Activated naive CD4-positive, alpha-beta T cell treated with anti-CD3 and anti-CD28 coated beads, Interleukin-2, amount 10 ng/mL, durations not matched to agents 7 days and 5 days (primary cell): ENCODE measurements at regions not wholly inside any gene's neighbourhood (a gene's known extent, or its start where the extent isn't known, plus 50 kb on each side); places are given as distances from the start of the nearest gene placed in this dataset.

Experiments
- CTCF ChIA-PET: fragments of 350-600 bp; sonication (Branson Sonifier 250); formaldehyde crosslinking; loops from one replicate; lab custom pipeline; 2021; ENCODE audit warnings: antibody characterized with exemption; lab: Charles Lee
- DNase-seq: peaks from one replicate; pipeline ENCODE4 v3.0.0-alpha.2; 2020
- H3K27ac Mint-ChIP-seq: one replicate; pipeline ENCODE4 v1.8.0; 2021; ENCODE audit warnings: mild to moderate bottlenecking, moderate library complexity, mixed read lengths
- H3K27me3 Mint-ChIP-seq: one replicate; pipeline ENCODE4 v1.8.0; 2021; ENCODE audit warnings: mild to moderate bottlenecking, mixed read lengths
- H3K36me3 Mint-ChIP-seq: one replicate; pipeline ENCODE4 v1.8.0; 2021; ENCODE audit warnings: mixed read lengths
- H3K4me1 Mint-ChIP-seq: one replicate; pipeline ENCODE4 v1.8.0; 2021; ENCODE audit warnings: mixed read lengths
- H3K4me3 Mint-ChIP-seq: one replicate; pipeline ENCODE4 v1.8.0; 2021; ENCODE audit warnings: mild to moderate bottlenecking, moderate library complexity, mixed read lengths
- H3K9me3 Mint-ChIP-seq: one replicate; pipeline ENCODE4 v1.8.0; 2021; ENCODE audit warnings: mixed read lengths

- Mint-ChIP-seq H3K4me1 (no peaks in the 10 kb centered on the region), H3K4me3 (no peak overlapping the region), H3K9me3 (no peaks in the 10 kb centered on the region), H3K36me3 (no peaks in the 10 kb centered on the region), H3K27me3 (no peaks in the 10 kb centered on the region), H3K27ac (no peak overlapping the region)
- CTCF ChIA-PET: no interaction called here
- no peak for DNase-seq
Observed at GRCh38 chr16:55042556-55043432, 112.1 kb downstream of the IRX5 start.

- no peaks in the 10 kb centered on the region for H3K27me3 Mint-ChIP-seq
- no peak overlapping the region for H3K4me3 Mint-ChIP-seq
Observed at GRCh38 chr16:55043499-55043898, 112.8 kb downstream of the IRX5 start.

GRCh38 chr16:55044201-55044975 is 113.7 kb downstream of the IRX5 start:
- no peaks in the 10 kb centered on the region for H3K4me1 Mint-ChIP-seq
- no peak for DNase-seq
- no peaks in the 10 kb centered on the region for H3K9me3 Mint-ChIP-seq
- H3K27me3 Mint-ChIP-seq: no peaks in the 10 kb centered on the region
- no peaks in the 10 kb centered on the region for H3K36me3 Mint-ChIP-seq
- H3K27ac Mint-ChIP-seq: no peak overlapping the region
- H3K4me3 Mint-ChIP-seq: no peak overlapping the region
- CTCF ChIA-PET: no interaction called here

More at GRCh38 chr16:55043499-55043898, 112.8 kb downstream of the IRX5 start:
- CTCF ChIA-PET: no interaction called here
- Mint-ChIP-seq H3K9me3 (no peaks in the 10 kb centered on the region), H3K4me1 (no peaks in the 10 kb centered on the region), H3K27ac (no peak overlapping the region), H3K36me3 (no peaks in the 10 kb centered on the region)
- DNase-seq: no peak

GRCh38 chr16:55045329-55045728 is 114.7 kb downstream of the IRX5 start:
- CTCF ChIA-PET: no interaction called here
- Mint-ChIP-seq H3K4me1 (no peaks in the 10 kb centered on the region), H3K9me3 (no peaks in the 10 kb centered on the region), H3K27me3 (no peaks in the 10 kb centered on the region), H3K36me3 (no peaks in the 10 kb centered on the region), H3K4me3 (no peak overlapping the region), H3K27ac (no peak overlapping the region)
- DNase-seq: no peak

GRCh38 chr16:55045756-55046460 is 115.2 kb downstream of the IRX5 start:
- CTCF ChIA-PET: no interaction called here
- Mint-ChIP-seq H3K27me3 (no peaks in the 10 kb centered on the region), H3K36me3 (no peaks in the 10 kb centered on the region), H3K27ac (no peak overlapping the region), H3K4me3 (no peak overlapping the region), H3K4me1 (no peaks in the 10 kb centered on the region), H3K9me3 (no peaks in the 10 kb centered on the region)
- no peak for DNase-seq

GRCh38 chr16:55046513-55046912 is 115.8 kb downstream of the IRX5 start:
- Mint-ChIP-seq H3K36me3 (no peaks in the 10 kb centered on the region), H3K27me3 (no peaks in the 10 kb centered on the region), H3K9me3 (no peaks in the 10 kb centered on the region), H3K4me1 (no peaks in the 10 kb centered on the region), H3K27ac (no peak overlapping the region), H3K4me3 (no peak overlapping the region)
- CTCF ChIA-PET: no interaction called here
- no peak for DNase-seq

- no peak overlapping the region for H3K4me3 Mint-ChIP-seq
- DNase-seq: no peak
- H3K27ac Mint-ChIP-seq: no peak overlapping the region
- no peaks in the 10 kb centered on the region for H3K4me1 Mint-ChIP-seq
- no peaks in the 10 kb centered on the region for H3K27me3 Mint-ChIP-seq
- H3K9me3 Mint-ChIP-seq: no peaks in the 10 kb centered on the region
- no peaks in the 10 kb centered on the region for H3K36me3 Mint-ChIP-seq
- CTCF ChIA-PET: no interaction called here
Observed at GRCh38 chr16:55046916-55047315, 116.3 kb downstream of the IRX5 start.

- no peaks in the 10 kb centered on the region for H3K9me3 Mint-ChIP-seq
- no peaks in the 10 kb centered on the region for H3K4me1 Mint-ChIP-seq
- no peak for DNase-seq
- no peaks in the 10 kb centered on the region for H3K27me3 Mint-ChIP-seq
- CTCF ChIA-PET: no interaction called here
- H3K27ac Mint-ChIP-seq: no peak overlapping the region
- H3K4me3 Mint-ChIP-seq: no peak overlapping the region
- no peaks in the 10 kb centered on the region for H3K36me3 Mint-ChIP-seq
Observed at GRCh38 chr16:55047331-55047730, 116.7 kb downstream of the IRX5 start.

- Mint-ChIP-seq H3K36me3 (no peaks in the 10 kb centered on the region), H3K4me3 (no peak overlapping the region), H3K27me3 (no peaks in the 10 kb centered on the region), H3K9me3 (no peaks in the 10 kb centered on the region), H3K4me1 (no peaks in the 10 kb centered on the region), H3K27ac (no peak overlapping the region)
- DNase-seq: no peak
- CTCF ChIA-PET: no interaction called here
Observed at GRCh38 chr16:55047903-55048497, 117.3 kb downstream of the IRX5 start.

- H3K27ac Mint-ChIP-seq: no peak overlapping the region
- no peaks in the 10 kb centered on the region for H3K27me3 Mint-ChIP-seq
- no peak overlapping the region for H3K4me3 Mint-ChIP-seq
- H3K36me3 Mint-ChIP-seq: no peaks in the 10 kb centered on the region
- CTCF ChIA-PET: no interaction called here
- DNase-seq: no peak
- H3K4me1 Mint-ChIP-seq: no peaks in the 10 kb centered on the region
- no peaks in the 10 kb centered on the region for H3K9me3 Mint-ChIP-seq
Observed at GRCh38 chr16:55048745-55049144, 118.1 kb downstream of the IRX5 start.

- peaks cover 20% of the 10 kb centered on the region for H3K27me3 Mint-ChIP-seq
- no peaks in the 10 kb centered on the region for H3K36me3 Mint-ChIP-seq
- H3K4me1 Mint-ChIP-seq: no peaks in the 10 kb centered on the region
- H3K4me3 Mint-ChIP-seq: no peak overlapping the region
- CTCF ChIA-PET: no interaction called here
- no peaks in the 10 kb centered on the region for H3K9me3 Mint-ChIP-seq
- no peak for DNase-seq
- no peak overlapping the region for H3K27ac Mint-ChIP-seq
Observed at GRCh38 chr16:55051571-55052347, 121.1 kb downstream of the IRX5 start.

- CTCF ChIA-PET: no interaction called here
- no peak overlapping the region for H3K4me3 Mint-ChIP-seq
- peaks cover 25% of the 10 kb centered on the region for H3K27me3 Mint-ChIP-seq
- no peaks in the 10 kb centered on the region for H3K4me1 Mint-ChIP-seq
- no peaks in the 10 kb centered on the region for H3K36me3 Mint-ChIP-seq
- no peak overlapping the region for H3K27ac Mint-ChIP-seq
- H3K9me3 Mint-ChIP-seq: no peaks in the 10 kb centered on the region
- DNase-seq: no peak
Observed at GRCh38 chr16:55052348-55052734, 121.7 kb downstream of the IRX5 start.

- H3K4me3 Mint-ChIP-seq: no peak overlapping the region
- no peaks in the 10 kb centered on the region for H3K9me3 Mint-ChIP-seq
- DNase-seq: no peak
- no peak overlapping the region for H3K27ac Mint-ChIP-seq
- no peaks in the 10 kb centered on the region for H3K36me3 Mint-ChIP-seq
- CTCF ChIA-PET: no interaction called here
- H3K27me3 Mint-ChIP-seq: peaks cover 31% of the 10 kb centered on the region
- H3K4me1 Mint-ChIP-seq: no peaks in the 10 kb centered on the region
Observed at GRCh38 chr16:55052741-55053415, 122.2 kb downstream of the IRX5 start.
